GM12872 (cell line): ENCODE measurements at regions not wholly inside any gene's neighbourhood (a gene's known extent, or its start where the extent isn't known, plus 50 kb on each side); places are given as distances from the start of the nearest gene placed in this dataset.

Experiments
- TF ChIP-seq, protein P1 (sequence below): IDR thresholded peaks from 3 replicates; pipeline ENCODE4 v1.5.1; 2011; ENCODE audit warnings: low read depth, mild to moderate bottlenecking, low read length, moderate library complexity; ENCODE audit not compliant: insufficient read depth

DNA sequence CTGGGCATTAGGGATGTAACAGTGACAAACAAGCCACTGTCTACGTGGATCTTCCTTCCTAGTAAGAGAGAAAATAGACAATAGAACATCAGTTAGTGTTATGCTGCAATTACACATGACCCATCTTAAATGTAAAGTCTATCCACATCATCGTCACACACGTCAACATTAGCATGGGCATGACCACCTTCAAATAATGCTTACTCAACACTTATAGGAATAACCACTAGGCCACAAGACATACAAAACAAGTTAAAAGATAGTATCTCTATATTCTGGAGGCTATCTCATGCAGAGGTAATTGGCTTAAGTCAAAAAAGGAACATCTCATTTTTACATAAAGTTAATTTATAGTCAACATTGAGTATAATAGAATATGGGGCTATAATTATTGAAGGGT is 156.5 kb downstream of the MOXD1 start:
- TF ChIP-seq, protein P1, sequence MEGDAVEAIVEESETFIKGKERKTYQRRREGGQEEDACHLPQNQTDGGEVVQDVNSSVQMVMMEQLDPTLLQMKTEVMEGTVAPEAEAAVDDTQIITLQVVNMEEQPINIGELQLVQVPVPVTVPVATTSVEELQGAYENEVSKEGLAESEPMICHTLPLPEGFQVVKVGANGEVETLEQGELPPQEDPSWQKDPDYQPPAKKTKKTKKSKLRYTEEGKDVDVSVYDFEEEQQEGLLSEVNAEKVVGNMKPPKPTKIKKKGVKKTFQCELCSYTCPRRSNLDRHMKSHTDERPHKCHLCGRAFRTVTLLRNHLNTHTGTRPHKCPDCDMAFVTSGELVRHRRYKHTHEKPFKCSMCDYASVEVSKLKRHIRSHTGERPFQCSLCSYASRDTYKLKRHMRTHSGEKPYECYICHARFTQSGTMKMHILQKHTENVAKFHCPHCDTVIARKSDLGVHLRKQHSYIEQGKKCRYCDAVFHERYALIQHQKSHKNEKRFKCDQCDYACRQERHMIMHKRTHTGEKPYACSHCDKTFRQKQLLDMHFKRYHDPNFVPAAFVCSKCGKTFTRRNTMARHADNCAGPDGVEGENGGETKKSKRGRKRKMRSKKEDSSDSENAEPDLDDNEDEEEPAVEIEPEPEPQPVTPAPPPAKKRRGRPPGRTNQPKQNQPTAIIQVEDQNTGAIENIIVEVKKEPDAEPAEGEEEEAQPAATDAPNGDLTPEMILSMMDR, result no peak

DNA sequence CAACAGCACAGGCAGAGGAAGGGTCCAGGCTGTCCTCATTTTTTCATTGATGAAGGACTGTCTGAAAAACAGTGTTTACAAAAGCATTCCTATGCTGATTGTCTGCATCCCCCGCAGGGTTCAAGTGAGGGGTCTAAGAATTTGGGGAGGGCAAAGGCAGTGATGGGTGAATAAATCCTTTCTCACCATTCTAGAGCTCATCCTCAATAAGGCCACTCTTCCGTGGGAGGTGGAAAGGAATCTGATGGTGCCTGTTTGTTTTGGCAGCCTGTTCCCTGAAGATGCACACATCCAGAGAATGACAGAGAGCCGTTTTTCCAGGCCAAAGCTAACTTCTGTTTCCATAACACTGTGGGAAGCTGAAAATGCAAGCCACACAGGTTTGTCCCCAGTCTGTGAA is 164.5 kb downstream of the MOXD1 start:
- TF ChIP-seq, protein P1, result no peak

DNA sequence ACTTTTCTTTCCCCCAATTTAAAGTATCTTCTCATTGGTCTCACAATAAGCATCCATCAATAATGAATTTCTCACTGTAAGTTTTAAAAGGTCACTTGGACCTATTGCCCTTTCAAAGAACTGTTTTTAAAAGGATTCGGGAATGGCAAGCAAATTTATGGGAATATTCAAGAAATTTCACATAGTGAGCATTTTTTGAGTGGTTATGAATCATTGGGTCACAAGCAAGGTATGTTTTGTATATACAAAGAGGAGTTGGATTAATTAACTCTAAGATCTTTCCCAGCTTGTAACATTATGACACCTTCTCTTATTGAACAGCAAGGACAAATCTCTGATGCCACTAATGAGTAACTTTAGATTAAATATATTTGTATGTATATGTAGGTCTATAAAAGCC is 165.0 kb downstream of the MOXD1 start:
- TF ChIP-seq, protein P1, result no peak

DNA sequence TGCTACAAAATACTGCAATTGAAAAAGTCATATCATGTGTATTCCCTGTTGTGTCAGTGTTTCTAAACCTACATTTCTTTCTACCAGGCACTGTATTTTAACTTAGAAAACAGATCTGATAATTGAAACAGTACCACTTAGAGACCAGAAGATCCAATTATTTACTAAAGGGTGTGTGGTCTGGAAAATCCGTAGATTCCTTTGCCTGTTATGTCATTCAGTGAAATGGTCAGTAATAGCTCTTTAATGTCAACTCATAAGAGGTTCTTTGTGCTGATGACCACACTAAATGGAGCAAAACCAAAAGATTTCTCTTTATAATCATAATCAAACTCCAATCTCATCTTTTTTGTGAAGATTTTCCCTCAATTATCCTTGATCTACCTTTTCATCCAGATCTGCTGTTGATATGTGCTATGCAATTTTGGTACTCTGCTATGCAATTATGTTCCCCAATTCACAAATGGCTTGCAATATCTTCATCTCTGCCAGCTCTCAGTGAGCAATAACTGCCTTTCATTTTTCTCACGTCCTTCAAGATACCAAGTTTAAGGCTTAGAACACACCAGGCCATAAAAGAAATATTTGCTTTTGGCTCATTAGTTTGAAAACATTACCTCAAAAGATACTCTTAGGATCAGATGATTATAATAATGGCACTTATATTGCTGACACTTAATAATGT is 165.5 kb downstream of the MOXD1 start:
- TF ChIP-seq, protein P1, result no peak

DNA sequence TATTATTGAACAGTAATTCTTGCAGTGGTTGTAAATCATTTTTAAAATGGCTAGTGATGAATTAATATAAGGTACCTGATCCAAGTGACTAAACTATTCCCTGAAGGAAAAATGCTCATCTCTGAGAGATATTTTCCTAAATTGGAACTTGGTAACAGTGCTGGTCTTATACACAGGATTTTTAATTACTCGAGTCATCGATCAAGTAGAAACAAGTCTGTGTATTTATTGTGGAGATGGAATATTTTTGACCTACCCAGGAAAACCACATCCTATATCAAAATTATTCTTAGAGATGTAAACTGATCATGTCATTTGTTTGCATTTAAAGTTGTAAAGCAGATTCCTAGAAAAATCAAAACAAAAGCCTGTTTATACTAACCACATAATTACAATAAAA is 166.9 kb downstream of the MOXD1 start:
- TF ChIP-seq, protein P1, result no peak

DNA sequence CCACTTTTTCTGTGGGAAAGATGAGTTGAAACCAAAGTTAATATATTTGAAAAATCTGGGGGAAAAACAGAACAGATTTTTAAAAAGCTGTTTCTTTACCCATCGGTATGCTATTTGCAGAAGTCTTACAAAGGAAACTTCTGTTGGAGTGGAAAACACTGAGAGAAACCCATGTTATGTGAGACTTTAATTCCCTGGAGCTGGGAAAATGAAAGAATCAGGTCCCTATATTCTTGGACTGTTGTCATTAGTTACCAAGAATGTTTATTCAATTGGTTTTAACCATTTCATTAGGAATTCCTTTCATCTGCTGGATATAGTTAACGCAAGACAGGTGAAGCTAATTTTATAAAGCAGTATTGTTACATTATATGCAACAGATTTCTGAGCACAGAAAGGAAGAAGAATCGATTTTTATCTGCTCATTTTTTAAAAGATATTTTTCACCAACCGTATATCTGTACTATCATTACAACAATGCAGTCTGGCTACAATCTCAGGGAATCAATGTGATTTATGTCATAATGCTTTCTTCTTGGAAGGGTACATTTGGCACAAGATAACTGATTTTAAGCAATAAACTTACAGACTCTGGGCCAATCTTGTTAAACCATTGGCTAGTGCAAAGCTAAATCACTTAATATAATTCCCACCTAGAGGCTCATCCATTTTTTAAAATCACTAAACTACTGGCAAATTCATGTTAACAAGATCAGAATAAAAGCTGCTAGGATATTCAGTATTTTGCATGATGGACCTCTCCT is 170.0 kb downstream of the MOXD1 start:
- TF ChIP-seq, protein P1, result no peak

DNA sequence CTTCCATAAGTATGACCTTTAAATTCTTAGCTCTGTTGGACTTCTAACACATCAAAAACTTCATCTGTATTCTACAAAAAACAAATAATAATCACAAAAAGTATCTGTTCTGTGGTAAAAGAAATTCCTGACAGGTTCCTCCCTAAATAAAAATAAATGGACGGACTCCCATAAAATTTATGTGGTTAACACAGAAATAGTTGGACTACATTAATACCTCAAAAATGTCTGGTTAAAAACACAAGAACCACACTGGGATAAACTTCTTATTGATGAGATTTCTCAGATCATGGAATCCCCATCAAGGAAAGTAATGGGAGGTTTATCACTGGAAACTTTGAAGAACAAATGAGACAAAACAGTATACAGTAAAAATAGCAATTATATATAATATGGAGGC is 172.4 kb downstream of the MOXD1 start:
- TF ChIP-seq, protein P1, result no peak
